NCI-H2196 (cell line): ENCODE measurements at regions not wholly inside any gene's neighbourhood (a gene's known extent, or its start where the extent isn't known, plus 50 kb on each side); places are given as distances from the start of the nearest gene placed in this dataset.
"Not testable (repeated sequence)": the region's sequence is repeated elsewhere in the genome, so short reads cannot be mapped to it uniquely, and the experiment has no call there.

Source experiments
- DNase-seq: peaks from one replicate; lab custom pipeline; 2025; ENCODE audit not compliant: unreplicated experiment; lab: John Stamatoyannopoulos, UW

DNA sequence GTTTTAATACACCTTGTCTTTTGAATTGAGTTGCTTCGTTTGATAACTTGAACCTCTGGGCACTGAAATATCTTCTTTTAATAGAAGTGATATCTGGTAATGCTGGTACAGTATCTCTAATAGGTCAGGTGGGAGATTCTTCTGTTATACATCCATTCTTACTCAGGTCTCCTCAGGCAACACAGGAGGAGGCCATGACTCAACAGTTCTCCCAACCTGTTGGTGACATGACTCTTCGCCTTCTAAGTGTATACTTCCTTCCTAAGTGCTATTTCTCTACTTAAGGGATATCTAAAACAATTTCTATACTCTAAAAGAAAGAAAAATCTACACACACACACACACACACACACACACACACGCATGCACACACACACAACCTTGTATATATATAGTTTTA, 509.1 kb downstream of the PCNX1 start:
- DNase-seq, result no peak

DNA sequence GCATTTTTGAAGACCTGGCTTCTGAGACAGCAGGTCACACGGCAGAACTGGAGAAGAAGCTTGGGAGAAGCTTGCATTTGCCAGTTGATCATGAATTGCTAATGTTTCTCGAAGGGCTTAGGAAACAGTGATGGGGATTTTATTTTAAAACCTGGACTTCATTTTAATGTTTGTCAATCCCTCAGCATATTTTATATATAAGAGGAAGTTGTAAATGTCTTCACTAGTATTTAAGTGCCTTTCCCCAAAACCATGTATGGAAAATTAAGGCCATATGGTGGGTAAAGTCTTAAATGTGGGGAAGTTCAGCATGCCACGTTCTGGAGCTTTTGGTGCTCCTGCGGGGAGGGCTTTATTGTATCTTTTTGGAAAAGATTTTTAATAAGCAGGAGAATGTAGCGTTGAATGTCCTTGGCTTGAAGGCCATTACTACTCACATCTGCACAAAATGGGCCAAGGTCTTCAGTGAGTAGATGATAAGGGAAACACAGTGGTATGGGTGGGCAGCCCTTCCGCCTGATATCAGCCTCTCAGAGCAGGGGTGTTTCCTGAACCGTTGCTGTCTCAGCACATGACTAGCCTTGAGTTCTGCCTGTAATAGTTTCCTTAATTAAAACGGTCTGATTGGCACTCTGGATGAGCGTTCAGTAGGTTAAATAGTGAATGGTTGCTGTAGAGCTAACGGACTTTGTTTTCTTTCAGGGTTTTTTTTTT, 511.4 kb downstream of the PCNX1 start:
- DNase-seq, result no peak

DNA sequence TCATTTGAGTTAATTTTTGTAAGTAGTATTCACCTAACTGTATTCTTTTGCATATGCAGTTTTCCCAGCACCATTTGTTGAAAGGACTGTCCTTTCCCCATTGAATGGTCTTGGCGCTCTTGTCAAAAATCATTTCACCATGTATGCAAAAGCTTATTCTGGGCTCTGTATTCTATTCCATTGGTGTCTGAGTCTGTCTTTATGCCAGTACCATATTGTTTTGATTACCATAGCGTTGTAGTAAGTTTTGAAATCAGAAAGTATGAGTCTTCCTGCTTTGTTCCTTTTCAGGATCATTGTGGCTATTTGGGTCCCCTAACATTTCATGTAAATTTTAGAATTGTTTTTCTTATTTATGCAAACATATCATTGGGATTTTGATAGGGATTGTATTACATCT, 508.7 kb upstream of the RGS6 start:
- no peak for DNase-seq

DNA sequence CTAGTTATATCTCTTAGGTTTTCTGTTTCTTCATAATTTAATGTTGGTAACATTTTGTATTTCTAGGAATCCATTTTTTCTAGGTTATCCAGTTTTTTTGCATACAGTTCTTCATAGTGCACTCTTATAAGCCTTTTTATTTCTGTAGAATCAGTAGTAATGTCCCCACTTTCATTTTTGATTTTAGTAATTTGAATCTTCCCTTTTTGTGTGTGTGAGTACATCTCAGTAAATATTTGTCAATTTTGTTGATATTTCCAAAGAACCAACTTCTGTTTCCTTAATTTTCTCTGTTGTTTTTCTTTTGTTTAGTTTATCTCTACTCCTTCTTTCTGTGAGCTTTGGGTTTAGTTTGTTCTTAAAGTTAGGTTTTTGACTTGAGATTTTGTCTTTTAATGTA, 507.3 kb upstream of the RGS6 start:
- no peak for DNase-seq

- DNase-seq, result no peak
Observed at GRCh38 chr14:71426001-71426400, 506.2 kb upstream of the RGS6 start.

DNA sequence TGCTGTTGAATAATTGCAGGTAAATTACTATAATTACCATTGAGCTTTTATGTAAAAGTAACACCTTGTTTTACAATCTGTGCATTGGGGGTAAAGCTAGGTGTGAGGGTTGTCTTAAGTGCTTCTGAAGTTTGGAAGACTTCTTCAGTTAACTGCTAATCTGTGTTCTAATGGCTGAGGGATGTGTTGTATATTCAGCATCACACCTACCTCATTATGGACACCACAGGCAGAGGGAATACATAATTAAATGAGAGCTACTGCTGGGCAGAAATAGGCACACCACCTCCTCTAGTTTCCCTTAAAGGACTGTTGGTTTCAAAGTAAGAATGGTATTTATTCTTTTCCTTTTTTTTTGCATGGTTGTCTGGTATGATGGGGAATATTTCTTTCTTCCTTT, 502.3 kb upstream of the RGS6 start:
- DNase-seq, result no peak

- no peak for DNase-seq
Observed at GRCh38 chr14:71430321-71430677, 501.9 kb upstream of the RGS6 start.

DNA sequence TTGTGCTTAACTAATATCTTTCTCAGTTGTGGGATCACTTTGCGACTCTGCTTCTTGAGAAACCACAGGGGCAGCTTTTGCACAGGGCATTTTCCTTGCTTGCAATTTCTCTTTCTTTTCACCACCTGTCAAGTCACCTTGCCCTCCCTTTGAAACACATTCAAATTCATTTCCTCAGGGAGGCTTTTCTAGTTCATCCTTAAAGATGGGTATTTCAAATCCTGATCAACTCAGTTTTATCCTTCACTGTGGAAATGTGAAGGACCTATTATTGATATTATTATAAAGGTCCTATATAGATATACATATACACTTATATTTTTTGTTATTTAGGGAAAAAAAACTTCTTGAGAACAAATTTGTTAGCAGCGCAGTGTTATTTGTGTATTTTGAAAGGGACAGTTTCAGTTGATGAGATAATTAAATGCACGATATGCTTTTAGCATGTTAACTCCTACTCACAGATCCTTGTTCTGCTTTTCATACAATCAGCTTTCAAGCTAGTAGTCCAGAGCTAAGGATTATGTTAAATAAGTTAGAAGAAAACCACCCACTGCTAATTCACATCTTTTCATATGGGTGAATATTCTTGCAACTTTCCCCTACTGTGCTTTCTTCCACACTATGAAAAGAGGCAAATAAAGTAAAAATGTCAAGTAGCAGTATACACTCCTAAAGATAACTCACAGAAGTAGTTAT, 501.4 kb upstream of the RGS6 start:
- DNase-seq, result no peak

DNA sequence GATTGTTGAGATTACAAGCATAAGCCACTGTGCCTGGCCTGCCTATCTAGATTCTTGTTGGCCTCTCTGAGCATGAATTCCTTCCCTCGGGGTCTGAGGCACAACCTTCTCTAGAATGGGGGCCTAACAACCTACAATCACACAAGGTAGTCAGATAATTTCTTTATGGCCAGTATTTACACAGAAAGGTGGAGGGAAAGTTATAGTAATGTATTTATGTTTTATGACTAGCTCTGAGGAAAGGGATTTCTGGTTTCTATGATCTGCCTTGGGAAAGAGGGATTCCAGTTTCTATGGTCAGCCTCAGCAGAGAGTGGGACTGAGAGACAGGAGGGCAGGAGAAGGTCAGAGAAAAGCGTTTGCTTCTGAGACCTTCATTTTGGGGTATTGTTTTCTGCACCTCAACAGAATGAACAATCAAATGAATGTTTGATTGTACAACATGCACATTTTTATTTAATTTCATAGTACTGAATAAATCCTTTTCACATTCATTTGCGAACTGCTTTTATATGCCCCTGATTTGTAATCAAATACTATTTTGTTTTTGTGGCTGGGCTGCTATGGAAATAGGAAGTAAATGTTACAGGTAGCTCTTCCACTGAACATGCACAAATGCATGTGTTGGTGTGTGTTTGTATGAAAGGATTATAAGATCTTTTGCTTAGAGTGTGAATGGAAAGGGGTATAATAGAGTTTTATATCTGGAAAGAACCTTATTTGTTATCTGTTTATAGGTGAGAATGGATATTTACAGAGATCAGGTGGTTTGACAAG, 499.7 kb upstream of the RGS6 start:
- no peak for DNase-seq

GRCh38 chr14:71433303-71433702, 498.9 kb upstream of the RGS6 start:
- DNase-seq, result no peak

DNA sequence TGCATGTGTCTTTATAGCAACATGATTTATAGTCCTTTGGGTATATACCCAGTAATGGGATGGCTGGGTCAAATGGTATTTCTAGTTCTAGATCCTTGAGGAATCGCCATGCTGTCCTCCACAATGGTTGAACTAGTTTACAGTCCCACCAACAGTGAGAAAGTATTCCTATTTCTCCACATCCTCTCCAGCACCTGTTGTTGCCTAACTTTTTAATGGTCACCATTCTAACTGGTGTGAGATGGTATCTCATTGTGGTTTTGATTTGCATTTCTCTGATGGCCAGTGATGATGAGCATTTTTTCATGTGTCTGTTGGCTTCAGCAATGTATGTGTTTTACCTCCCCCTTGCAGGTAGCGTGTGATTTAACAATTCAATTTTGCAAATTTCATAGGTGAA, 496.6 kb upstream of the RGS6 start:
- not testable (repeated sequence) for DNase-seq

DNA sequence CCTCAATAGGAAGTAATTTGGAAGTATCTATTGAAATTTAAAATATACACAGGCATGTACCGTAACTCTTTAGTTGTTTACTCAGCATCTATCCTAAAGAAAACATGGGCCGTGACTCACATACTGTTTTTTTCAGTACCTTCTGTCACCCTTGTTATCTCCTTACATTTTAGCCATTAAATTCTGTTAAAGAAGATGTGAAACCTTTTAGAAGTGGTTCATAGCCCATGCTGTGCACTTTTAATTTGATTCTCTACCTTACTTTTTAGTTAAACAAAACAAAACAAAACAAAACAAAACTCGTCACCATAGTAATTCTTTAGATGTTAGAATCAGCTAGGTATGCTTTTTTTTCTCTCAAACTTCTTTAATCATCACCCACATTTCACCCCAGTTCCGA, 494.4 kb upstream of the RGS6 start:
- DNase-seq, result no peak

GRCh38 chr14:71438684-71439083, 493.5 kb upstream of the RGS6 start:
- DNase-seq, result peak; percentile 6

DNA sequence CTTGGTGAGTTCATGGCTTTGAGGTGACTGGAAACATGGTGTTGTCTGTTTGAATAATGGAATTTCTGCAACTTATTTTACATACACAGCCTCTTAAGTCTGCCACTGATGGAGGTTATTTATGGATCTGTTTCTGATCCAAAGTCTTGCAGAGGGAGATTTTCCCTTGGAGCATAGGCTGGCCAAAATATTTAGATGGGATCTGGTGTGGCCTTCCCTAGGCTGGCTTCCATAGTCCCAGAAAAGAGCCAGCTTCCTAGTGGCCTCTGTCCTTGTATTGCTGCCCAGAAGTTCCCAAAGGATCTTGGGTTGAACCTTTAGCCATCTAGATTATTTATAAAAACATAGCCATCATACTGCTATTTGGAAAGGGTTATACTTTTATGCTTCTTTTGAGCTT, 491.1 kb upstream of the RGS6 start:
- no peak for DNase-seq

DNA sequence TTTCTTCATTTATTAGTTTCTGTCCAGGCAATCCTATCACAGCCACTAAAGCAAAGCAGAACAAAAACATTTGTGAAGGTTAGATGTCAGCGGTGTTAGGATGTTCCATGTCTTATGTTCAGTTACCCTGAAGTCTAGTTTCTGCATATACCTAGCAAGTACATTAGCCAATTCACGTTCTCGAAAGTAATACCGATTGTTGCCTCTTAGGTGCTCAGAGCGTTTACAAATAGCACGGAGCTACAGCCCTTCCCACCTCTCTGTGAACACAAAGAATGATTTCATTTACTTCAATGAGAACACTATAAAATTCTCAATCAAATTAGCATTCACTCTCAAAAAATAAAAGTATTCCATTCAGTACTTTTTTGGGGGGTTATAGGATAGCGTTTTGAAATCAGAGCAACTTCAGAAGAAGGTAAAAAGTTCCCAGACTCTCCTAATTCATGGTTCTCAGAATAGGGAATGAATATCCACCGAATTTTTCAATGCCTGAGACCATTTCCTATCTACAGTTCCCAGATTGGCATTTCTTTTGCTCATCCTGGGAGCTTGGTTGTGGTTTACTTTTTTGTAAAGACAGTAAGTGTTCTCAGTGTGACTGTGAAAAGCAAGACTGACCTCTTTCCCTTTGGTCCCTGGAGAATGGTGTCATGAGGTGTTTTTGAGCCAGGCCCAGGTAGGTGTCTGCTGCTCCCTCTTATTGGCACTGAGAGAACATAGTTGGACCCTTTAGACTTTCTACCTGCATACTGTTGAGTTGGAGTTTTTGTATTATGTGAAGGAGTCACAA, 488.0 kb upstream of the RGS6 start:
- DNase-seq, result no peak

DNA sequence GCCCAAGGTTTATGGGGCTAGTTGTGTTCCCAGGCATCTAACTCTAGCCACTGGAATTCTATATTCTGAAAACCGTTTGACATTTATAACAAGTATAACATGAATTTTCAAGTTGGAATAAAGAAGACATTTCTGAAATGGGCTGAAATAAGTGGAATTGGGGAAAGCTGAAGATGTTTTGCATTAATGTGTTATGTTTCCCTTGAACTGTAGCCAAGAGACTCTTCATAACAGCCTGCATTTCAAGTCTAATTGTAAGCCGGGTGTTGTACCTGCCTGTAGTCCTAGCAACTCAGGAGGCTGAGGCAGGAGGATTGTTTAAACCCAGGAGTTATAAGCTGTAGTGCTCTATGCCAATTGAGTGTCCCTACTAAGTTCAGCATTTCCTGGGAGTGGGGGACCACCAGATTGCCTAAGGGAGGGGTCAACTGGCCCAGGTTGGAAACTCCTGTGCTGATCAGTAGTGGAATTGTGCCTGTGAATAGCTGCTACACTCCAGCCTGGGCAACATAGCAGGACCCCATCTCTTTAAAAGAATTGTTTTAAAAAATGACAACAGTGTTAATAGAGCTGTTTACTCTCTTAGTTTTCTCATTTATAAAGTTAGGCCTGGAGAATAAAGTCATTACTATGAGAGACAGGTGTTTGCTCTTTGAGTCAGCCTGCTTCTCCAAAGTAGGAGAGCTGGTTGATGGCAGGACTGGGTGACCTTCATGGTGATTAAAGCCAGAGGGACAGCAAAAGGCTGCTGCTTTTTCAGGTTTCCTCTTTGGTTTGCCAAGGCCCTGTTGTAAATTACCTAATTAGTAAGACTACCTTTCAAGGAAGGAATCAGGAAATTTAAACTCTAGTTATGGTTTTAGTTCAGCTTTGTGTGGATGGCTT, 483.6 kb upstream of the RGS6 start:
- DNase-seq, result no peak

DNA sequence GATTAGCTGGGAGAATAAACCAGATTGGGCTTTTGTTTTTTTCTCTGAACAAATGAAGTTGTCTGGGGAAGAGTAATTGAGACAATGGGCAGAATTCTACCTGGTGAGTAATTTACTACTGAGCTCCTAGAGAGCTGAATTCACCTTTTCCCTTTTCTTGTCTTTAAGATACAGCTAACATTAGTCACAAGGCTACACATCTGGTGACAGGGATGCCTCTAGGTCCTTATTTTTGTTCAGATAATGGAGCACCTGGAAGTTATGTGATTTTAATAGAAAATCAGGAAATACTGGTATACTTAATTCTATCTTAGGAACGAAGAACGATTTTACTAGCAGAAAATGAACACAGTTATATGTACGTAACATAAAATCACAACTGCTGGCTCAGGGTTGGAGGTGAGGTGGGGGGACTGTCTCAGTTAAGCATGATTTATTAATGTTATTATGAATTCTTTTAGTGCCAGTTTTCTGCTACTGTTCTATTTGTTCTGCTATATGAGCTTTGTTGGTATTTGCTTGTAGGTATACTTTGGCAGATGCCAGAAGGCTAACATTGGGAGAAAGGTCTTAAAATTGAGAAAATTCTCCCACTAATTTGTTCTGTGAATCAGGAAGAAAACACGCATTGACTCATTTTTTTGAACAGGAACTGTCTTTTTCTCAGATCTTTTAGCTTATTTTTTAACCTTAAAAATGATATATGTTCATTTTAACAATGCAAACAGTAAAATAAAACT, 482.7 kb upstream of the RGS6 start:
- no peak for DNase-seq

DNA sequence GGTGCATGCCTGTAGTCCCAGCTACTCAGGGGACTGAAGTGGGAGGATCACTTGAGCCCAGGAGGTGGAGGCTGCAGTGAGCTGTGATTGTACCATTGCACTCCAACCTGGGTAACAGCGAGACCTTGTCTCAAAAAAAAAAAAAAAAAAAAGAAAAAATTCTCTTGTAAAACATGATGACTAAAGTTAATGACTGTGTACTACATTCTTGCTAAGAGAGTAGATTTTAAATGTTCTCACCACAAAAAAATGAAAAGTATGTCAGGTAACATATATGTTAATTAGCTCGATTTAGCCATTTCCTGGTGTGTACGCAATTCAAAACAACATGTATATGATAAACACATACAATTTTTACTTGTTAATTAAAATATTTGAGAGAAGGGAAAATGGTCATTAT, 480.7 kb upstream of the RGS6 start:
- no peak for DNase-seq

DNA sequence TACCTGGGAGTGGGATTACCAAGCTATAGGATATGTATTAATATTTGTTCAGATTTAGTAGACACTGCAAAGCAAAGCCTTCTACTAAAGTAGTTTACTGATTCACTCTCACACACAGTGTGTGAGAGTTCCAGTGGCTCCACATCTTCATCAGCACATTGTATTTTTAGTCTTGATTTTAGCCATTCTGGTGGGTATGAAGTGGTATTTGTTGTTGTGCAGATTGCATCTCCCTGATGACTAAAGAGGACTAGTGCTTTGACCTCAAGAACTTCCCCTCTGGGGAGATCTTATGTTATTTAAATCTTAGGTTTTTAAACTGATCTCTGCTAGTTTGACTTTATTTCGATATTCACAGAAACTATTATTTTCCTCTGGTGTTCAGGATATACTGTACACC, 479.7 kb upstream of the RGS6 start:
- no peak for DNase-seq

- no peak for DNase-seq
Observed at GRCh38 chr14:71452987-71453386, 479.2 kb upstream of the RGS6 start.
